ENCODE measurements at regions not wholly inside any gene's neighbourhood (a gene's known extent, or its start where the extent isn't known, plus 50 kb on each side); places are given as distances from the start of the nearest gene placed in this dataset.

- TF ChIP-seq EZH2 (IDR thresholded peaks at IDR 0.05) (no peak), POLR2AphosphoS5 (IDR thresholded peaks at IDR 0.05; ENCODE audit: borderline replicate concordance, low read depth, low read length) (no peak)
Observed at GRCh38 chr13:65834897-65835296, 1395.2 kb downstream of the PCDH9 start.
